ENCODE measurements at regions not wholly inside any gene's neighbourhood (a gene's known extent, or its start where the extent isn't known, plus 50 kb on each side); places are given as distances from the start of the nearest gene placed in this dataset.

- TF ChIP-seq ZFP3 (CRISPR knock-in tag; IDR thresholded peaks at IDR 0.05) (no peak), ZC3H10 (CRISPR knock-in tag; IDR thresholded peaks at IDR 0.05) (no peak), POU6F1 (CRISPR knock-in tag; IDR thresholded peaks at IDR 0.05; ENCODE audit: borderline replicate concordance, low read depth) (no peak), ESRRG (CRISPR knock-in tag; IDR thresholded peaks at IDR 0.05) (no peak), ARNTL (CRISPR knock-in tag; IDR thresholded peaks at IDR 0.05; ENCODE audit: borderline replicate concordance, low read depth) (no peak), PATZ1 (CRISPR knock-in tag; IDR thresholded peaks at IDR 0.05; ENCODE audit: borderline replicate concordance) (no peak), CSRNP3 (CRISPR knock-in tag; IDR thresholded peaks at IDR 0.05) (no peak), GLIS3 (CRISPR knock-in tag; IDR thresholded peaks at IDR 0.05) (no peak), CSDC2 (CRISPR knock-in tag; IDR thresholded peaks at IDR 0.05) (no peak), SNAI2 (CRISPR knock-in tag; IDR thresholded peaks at IDR 0.05) (no peak), ZFP30 (CRISPR knock-in tag; IDR thresholded peaks at IDR 0.05) (no peak), ZNF70 (CRISPR knock-in tag; IDR thresholded peaks at IDR 0.05) (no peak), RARB (CRISPR knock-in tag; IDR thresholded peaks at IDR 0.05) (no peak), OSR1 (CRISPR knock-in tag; IDR thresholded peaks at IDR 0.05) (no peak)
Observed at GRCh38 chr11:88035271-88035670, 140.0 kb downstream of the RAB38 start.
